Progenitor cell of endocrine pancreas (in vitro differentiated cells): ENCODE measurements at regions not wholly inside any gene's neighbourhood (a gene's known extent, or its start where the extent isn't known, plus 50 kb on each side); places are given as distances from the start of the nearest gene placed in this dataset.

Source experiments
- DNase-seq: peaks from one replicate; pipeline ENCODE4 v3.0.0; 2021; ENCODE audit warnings: low spot score; ENCODE audit not compliant: unreplicated experiment
- H3K27ac Mint-ChIP-seq: 2 replicates; pipeline ENCODE4 v1.8.0; 2021; ENCODE audit warnings: mild to moderate bottlenecking, moderate library complexity, mixed read lengths
- H3K27me3 Mint-ChIP-seq: 2 replicates; pipeline ENCODE4 v1.8.0; 2021; ENCODE audit warnings: mixed read lengths
- H3K36me3 Mint-ChIP-seq: 2 replicates; pipeline ENCODE4 v1.8.0; 2022; ENCODE audit warnings: mixed read lengths; ENCODE audit not compliant: insufficient read depth
- H3K4me1 Mint-ChIP-seq: 2 replicates; pipeline ENCODE4 v1.8.0; 2021; ENCODE audit warnings: low read depth, mixed read lengths
- H3K4me3 Mint-ChIP-seq: 2 replicates; pipeline ENCODE4 v1.8.0; 2021; ENCODE audit warnings: low read depth, mild to moderate bottlenecking, moderate library complexity, mixed read lengths
- H3K9me3 Mint-ChIP-seq: 2 replicates; pipeline ENCODE4 v1.8.0; 2021; ENCODE audit warnings: low read depth, mixed read lengths
- CTCF ChIP-seq: fragments of 200-600 bp; sonication (generic); IDR thresholded peaks from one replicate; pipeline ENCODE4 v1.5.0; 2021; ENCODE audit warnings: antibody characterized with exemption, mild to moderate bottlenecking; ENCODE audit not compliant: unreplicated experiment

DNA sequence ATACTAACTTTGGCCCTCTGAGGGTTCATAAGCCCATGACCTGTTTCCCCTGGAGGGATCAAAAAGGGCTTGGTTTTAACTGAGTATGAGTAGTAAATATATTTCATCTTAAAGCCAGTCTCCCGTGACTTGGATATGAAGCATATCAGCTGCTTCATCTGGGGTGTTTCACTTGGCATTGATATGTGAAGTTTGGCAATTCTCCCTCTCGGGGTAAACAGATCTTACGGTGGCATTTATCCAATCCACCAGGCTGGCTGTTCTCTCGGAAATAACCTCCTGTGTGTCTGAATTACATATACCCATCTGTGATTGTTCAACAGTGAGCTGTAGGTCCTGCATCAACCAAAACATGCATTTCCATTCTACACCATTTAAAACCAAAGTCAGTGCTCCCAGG is 130.7 kb downstream of the ADAM29 start:
- no peak for TF ChIP-seq CTCF
- H3K4me1 Mint-ChIP-seq: no peaks in the 10 kb centered on the region
- no peaks in the 10 kb centered on the region for H3K27me3 Mint-ChIP-seq
- peaks cover 7% of the 10 kb centered on the region for H3K9me3 Mint-ChIP-seq
- DNase-seq: no peak
- peaks cover 1% of the 10 kb centered on the region for H3K36me3 Mint-ChIP-seq
- H3K4me3 Mint-ChIP-seq: no peak overlapping the region
- H3K27ac Mint-ChIP-seq: no peak overlapping the region

DNA sequence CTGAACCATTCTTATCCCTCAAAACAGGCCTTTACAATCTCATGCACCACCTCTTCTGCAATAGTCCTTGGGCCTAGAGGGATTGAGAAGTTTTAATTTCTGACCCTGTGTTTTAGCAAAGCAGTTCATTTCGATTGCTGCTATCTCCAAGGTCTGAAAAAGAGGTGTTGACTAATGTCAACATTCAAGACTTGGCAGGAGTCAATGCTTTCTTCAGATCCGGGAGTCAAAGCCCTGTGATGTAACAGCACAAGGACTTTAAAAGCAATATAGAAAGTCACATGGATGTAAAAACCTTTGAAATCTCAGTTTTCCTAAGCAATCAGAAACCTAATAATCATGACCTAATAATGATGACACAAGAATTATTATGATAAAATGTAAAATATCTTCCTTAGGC is 133.8 kb downstream of the ADAM29 start:
- Mint-ChIP-seq H3K9me3 (no peaks in the 10 kb centered on the region), H3K27me3 (no peaks in the 10 kb centered on the region), H3K4me1 (no peaks in the 10 kb centered on the region), H3K4me3 (no peak overlapping the region), H3K27ac (no peak overlapping the region), H3K36me3 (no peaks in the 10 kb centered on the region)
- no peak for TF ChIP-seq CTCF
- DNase-seq: no peak

DNA sequence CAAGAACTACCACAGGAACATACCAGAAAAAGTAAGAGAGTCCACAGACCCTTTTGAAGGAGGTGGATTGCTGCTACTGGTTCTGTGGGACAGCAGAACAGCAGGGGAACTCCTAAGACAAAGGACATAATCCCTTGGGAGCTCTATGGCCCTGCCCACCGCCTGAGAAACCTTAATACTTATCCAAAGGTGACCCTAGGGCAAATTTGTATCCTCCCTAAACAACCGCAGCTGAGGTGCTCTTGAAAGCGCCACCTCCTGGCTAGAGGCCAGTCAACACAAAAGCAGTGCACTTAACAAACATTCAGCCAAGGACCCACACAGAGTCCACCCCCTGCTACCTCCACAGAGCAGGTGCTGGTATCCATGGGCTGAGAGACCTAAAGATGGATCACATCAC is 136.8 kb downstream of the ADAM29 start:
- no peak for DNase-seq
- H3K36me3 Mint-ChIP-seq: no peaks in the 10 kb centered on the region
- H3K4me1 Mint-ChIP-seq: peaks cover 4% of the 10 kb centered on the region
- no peak overlapping the region for H3K27ac Mint-ChIP-seq
- peaks cover 5% of the 10 kb centered on the region for H3K9me3 Mint-ChIP-seq
- H3K27me3 Mint-ChIP-seq: no peaks in the 10 kb centered on the region
- TF ChIP-seq CTCF: no peak
- H3K4me3 Mint-ChIP-seq: no peak overlapping the region

DNA sequence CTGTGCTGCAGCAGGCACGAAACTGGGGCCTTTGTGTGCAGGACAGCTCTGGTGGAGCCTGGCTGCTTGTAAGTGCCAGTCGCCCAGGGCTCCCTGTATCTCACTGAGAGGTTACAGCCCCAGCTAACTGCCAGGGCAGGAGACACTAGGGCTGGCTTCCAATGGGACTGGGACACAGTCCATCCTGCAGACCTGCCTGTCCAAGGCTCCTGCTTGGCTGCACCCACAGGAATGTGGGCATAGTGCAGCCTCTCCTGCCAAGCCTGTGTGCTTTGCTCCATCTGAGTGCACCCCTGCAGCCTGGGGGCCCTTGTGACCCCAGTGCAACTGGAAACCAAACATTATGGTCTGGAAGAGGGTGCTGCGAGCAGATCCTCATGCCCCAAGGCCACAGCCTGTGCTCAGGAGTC is 144.0 kb downstream of the ADAM29 start:
- Mint-ChIP-seq H3K9me3 (peaks cover 5% of the 10 kb centered on the region), H3K27me3 (no peaks in the 10 kb centered on the region), H3K4me1 (peaks cover 4% of the 10 kb centered on the region), H3K4me3 (no peak overlapping the region), H3K27ac (no peak overlapping the region), H3K36me3 (no peaks in the 10 kb centered on the region)
- no peak for TF ChIP-seq CTCF
- DNase-seq: no peak

GRCh38 chr4:175065228-175065627 is 147.1 kb downstream of the ADAM29 start:
- no peaks in the 10 kb centered on the region for H3K27me3 Mint-ChIP-seq
- H3K36me3 Mint-ChIP-seq: no peaks in the 10 kb centered on the region
- no peak overlapping the region for H3K27ac Mint-ChIP-seq
- no peak overlapping the region for H3K4me3 Mint-ChIP-seq
- H3K9me3 Mint-ChIP-seq: no peaks in the 10 kb centered on the region
- H3K4me1 Mint-ChIP-seq: no peaks in the 10 kb centered on the region
- no peak for TF ChIP-seq CTCF
- DNase-seq: no peak
